IMR-90 (cell line): ENCODE measurements at regions not wholly inside any gene's neighbourhood (a gene's known extent, or its start where the extent isn't known, plus 50 kb on each side); places are given as distances from the start of the nearest gene placed in this dataset.

Experiments
- ATAC-seq: fragments of 200-7000 bp; cut with Tn5 transposase; 2 replicates; pipeline ENCODE4 v1.9.1; 2020; ENCODE audit warnings: low read depth, mild to moderate bottlenecking, moderate library complexity
- BruUV-seq: library from RNA; stranded (reverse); fragments of 400-500 nt; replicated peaks from 2 replicates; lab custom pipeline; 2021; lab: Mats Ljungman, UMichigan
- CTCF ChIA-PET: fragments of 300-600 bp; formaldehyde crosslinking; extraction: SDS; loops from one replicate; lab custom pipeline; 2021; ENCODE audit warnings: antibody characterized with exemption; lab: Yijun Ruan, JAX
- POLR2A ChIA-PET: fragments of 300-600 bp; sonication (Branson Sonifier 250); formaldehyde crosslinking; loops from one replicate; lab custom pipeline; 2022; ENCODE audit warnings: antibody characterized with exemption; ENCODE audit not compliant: unreplicated experiment; lab: Charles Lee
- DNase-seq: peaks from one replicate; pipeline ENCODE4 v3.0.0; 2013
- H2AFZ ChIP-seq: replicated peaks from 2 replicates; pipeline ENCODE3; 2013; ENCODE audit warnings: low read length, mild to moderate bottlenecking; ENCODE audit not compliant: poor library complexity
- H2AK5ac ChIP-seq: 2 replicates; pipeline ENCODE4 v1.6.1; 2013; ENCODE audit warnings: low read depth, low read length, inconsistent platforms
- H2AK9ac ChIP-seq: replicated peaks from 2 replicates; pipeline ENCODE3; 2013; ENCODE audit warnings: mild to moderate bottlenecking, low read depth, low read length, moderate library complexity; ENCODE audit not compliant: poor library complexity
- H2BK120ac ChIP-seq: 2 replicates; pipeline ENCODE4 v1.6.1; 2013; ENCODE audit warnings: low read depth, low read length, inconsistent platforms
- H2BK15ac ChIP-seq: 3 replicates; pipeline ENCODE4 v1.6.1; 2013; ENCODE audit warnings: low read depth, low read length, inconsistent platforms
- H2BK20ac ChIP-seq: 2 replicates; pipeline ENCODE4 v1.6.1; 2013; ENCODE audit warnings: low read depth, mild to moderate bottlenecking, inconsistent platforms, low read length, moderate library complexity
- H2BK5ac ChIP-seq: 2 replicates; pipeline ENCODE4 v1.6.1; 2013; ENCODE audit warnings: mild to moderate bottlenecking, low read depth, low read length, inconsistent platforms; ENCODE audit not compliant: poor library complexity, severe bottlenecking
- H3K14ac ChIP-seq: replicated peaks from 2 replicates; pipeline ENCODE4 v1.6.1; 2013; ENCODE audit warnings: low read depth, low read length, inconsistent platforms
- H3K18ac ChIP-seq: 2 replicates; pipeline ENCODE4 v1.6.1; 2013; ENCODE audit warnings: low read depth, low read length, control low read depth
- H3K23ac ChIP-seq: 2 replicates; pipeline ENCODE4 v1.6.1; 2013; ENCODE audit warnings: low read depth, low read length, inconsistent platforms
- H3K27ac ChIP-seq: 2 replicates; pipeline ENCODE4 v1.5.1; 2013; ENCODE audit warnings: mild to moderate bottlenecking, control low read depth, low read length; ENCODE audit not compliant: insufficient read depth
- H3K27me3 ChIP-seq: 2 replicates; pipeline ENCODE4 v1.6.1; 2013; ENCODE audit warnings: low read length; ENCODE audit not compliant: control insufficient read depth, insufficient read depth
- H3K36me3 ChIP-seq: 2 replicates; pipeline ENCODE4 v1.6.1; 2013; ENCODE audit warnings: low read length, mixed read lengths; ENCODE audit not compliant: control insufficient read depth, insufficient read depth
- H3K4ac ChIP-seq: 2 replicates; pipeline ENCODE4 v1.6.1; 2013; ENCODE audit warnings: low read depth, low read length, inconsistent platforms
- H3K4me1 ChIP-seq: 2 replicates; pipeline ENCODE4 v1.6.1; 2013; ENCODE audit warnings: low read length, mixed read lengths; ENCODE audit not compliant: control insufficient read depth, insufficient read depth
- H3K4me2 ChIP-seq: 2 replicates; pipeline ENCODE4 v1.6.1; 2013; ENCODE audit warnings: low read depth, mild to moderate bottlenecking, control low read depth, low read length, moderate library complexity
- H3K4me3 ChIP-seq: 2 replicates; pipeline ENCODE4 v1.5.1; 2013; ENCODE audit warnings: low read depth, mild to moderate bottlenecking, control low read depth, low read length, moderate library complexity; ENCODE audit not compliant: insufficient read depth
- H3K56ac ChIP-seq: 2 replicates; pipeline ENCODE4 v1.6.1; 2013; ENCODE audit warnings: low read length, inconsistent platforms; ENCODE audit not compliant: insufficient read depth; ENCODE audit errors: extremely low read depth
- H3K79me1 ChIP-seq, 2 experiments: 2 replicates each; pipeline ENCODE4 v1.6.1; 2013; ENCODE audit warnings: low read length in 2 of 2, inconsistent platforms in 1 of 2, low read depth in 1 of 2
- H3K9ac ChIP-seq: 2 replicates; pipeline ENCODE4 v1.6.1; 2013; ENCODE audit warnings: low read depth, low read length, control low read depth
- H3K9me1 ChIP-seq: 2 replicates; pipeline ENCODE4 v1.6.1; 2013; ENCODE audit warnings: low read length, inconsistent platforms; ENCODE audit not compliant: insufficient read depth
- H3K9me3 ChIP-seq: 2 replicates; pipeline ENCODE4 v1.6.1; 2013; ENCODE audit warnings: low read length; ENCODE audit not compliant: control insufficient read depth, insufficient read depth
- H4K20me1 ChIP-seq: 2 replicates; pipeline ENCODE4 v1.6.1; 2013; ENCODE audit warnings: low read length, inconsistent platforms; ENCODE audit not compliant: insufficient read depth
- H4K5ac ChIP-seq: 2 replicates; pipeline ENCODE4 v1.6.1; 2013; ENCODE audit warnings: mild to moderate bottlenecking, low read depth, low read length, control low read depth
- H4K8ac ChIP-seq, 2 experiments: 2 replicates each; pipeline ENCODE4 v1.6.1; 2013; ENCODE audit warnings: low read depth in 2 of 2, low read length in 2 of 2, control low read depth in 1 of 2, inconsistent platforms in 1 of 2
- H4K91ac ChIP-seq: 2 replicates; pipeline ENCODE4 v1.6.1; 2013; ENCODE audit warnings: low read depth, low read length, inconsistent platforms; ENCODE audit not compliant: insufficient read depth
- BHLHE40 ChIP-seq: fragments of 150-350 bp; IDR thresholded peaks from 2 replicates; pipeline ENCODE4 v1.6.1; 2016; ENCODE audit warnings: mild to moderate bottlenecking, low read depth, low read length
- CEBPB ChIP-seq: IDR thresholded peaks from 2 replicates; pipeline ENCODE4 v1.6.1; 2012; ENCODE audit warnings: low read depth, low read length, improper control_type of control experiment
- CHD1 ChIP-seq: IDR thresholded peaks from 2 replicates; pipeline ENCODE4 v1.6.1; 2012; ENCODE audit warnings: low read depth, low read length, improper control_type of control experiment
- MAFK ChIP-seq: IDR thresholded peaks from 2 replicates; pipeline ENCODE4 v1.6.1; 2012; ENCODE audit warnings: low read depth, low read length, improper control_type of control experiment
- MAZ ChIP-seq: IDR thresholded peaks from 2 replicates; pipeline ENCODE4 v1.6.1; 2012; ENCODE audit warnings: low read depth, mild to moderate bottlenecking, low read length, improper control_type of control experiment, moderate library complexity, borderline replicate concordance
- RAD21 ChIP-seq: IDR thresholded peaks from 2 replicates; pipeline ENCODE4 v1.6.1; 2012; ENCODE audit warnings: low read length, improper control_type of control experiment
- RFX5 ChIP-seq: IDR thresholded peaks from 2 replicates; pipeline ENCODE4 v1.8.0; 2012; ENCODE audit warnings: low read depth, mild to moderate bottlenecking, low read length, moderate library complexity
- WGBS, 2 experiments: methylation state at CpG; one replicate each; pipeline versions ENCODE4 v1.1.5 to v1.1.7; 2013; ENCODE audit warnings: missing lambda C conversion rate in 2 of 2; ENCODE audit not compliant: insufficient read length in 1 of 2; ENCODE audit errors: extremely low coverage in 2 of 2; 5-methylcytosine and 5-hydroxymethylcytosine counted together
- dilution Hi-C: fragments of 300-500 bp; cut with HindIII; formaldehyde crosslinking; loops from one replicate; pipeline ENCODE4 v1.14.3; 2018; ENCODE audit warnings: low sequenced_read_pairs; ENCODE audit not compliant: unreplicated experiment
- in situ Hi-C: fragments of 300-500 bp; cut with MboI; formaldehyde crosslinking; loops from 3 replicates; pipeline ENCODE4 v1.14.3; 2019; ENCODE audit warnings: low sequenced_read_pairs, inconsistent platforms, mixed read lengths
- intact Hi-C: fragments of 100-400 bp; cut with micrococcal nuclease; formaldehyde crosslinking; loops from 2 replicates; pipeline ENCODE4 v1.10.0; 2022
- TF ChIP-seq, protein P1 (sequence below): fragments of 150-350 bp; IDR thresholded peaks from 2 replicates; pipeline ENCODE4 v1.6.1; 2016; ENCODE audit warnings: low read depth, mild to moderate bottlenecking, low read length, moderate library complexity, borderline replicate concordance
- TF ChIP-seq, protein P2 (sequence below): fragments of 150-350 bp; IDR thresholded peaks from 2 replicates; pipeline ENCODE4 v1.6.1; 2017; ENCODE audit warnings: mild to moderate bottlenecking, antibody characterized with exemption, low read length, low read depth

DNA sequence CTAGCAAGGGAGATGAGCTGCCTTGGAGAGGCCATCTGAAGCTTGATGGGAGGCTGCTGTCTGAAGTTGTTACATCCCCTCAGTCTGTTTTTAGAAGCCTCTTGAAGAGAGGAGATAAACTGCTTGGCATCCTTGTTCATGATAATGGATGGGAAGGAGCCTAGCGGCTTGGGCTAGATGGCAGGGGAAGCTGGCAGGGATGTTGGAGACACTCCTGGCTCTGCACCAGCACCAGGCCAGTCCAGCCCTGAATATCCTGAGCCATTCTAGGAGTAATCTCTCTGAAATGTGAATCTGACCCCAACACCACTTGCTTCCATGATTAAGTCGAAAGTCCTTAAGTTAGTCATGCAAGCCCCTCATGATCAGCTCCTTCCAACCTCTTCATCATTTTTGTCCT is 310.5 kb downstream of the NSG2 start:
- dilution Hi-C loops, result no loop called here
- H4K5ac ChIP-seq, result no peak overlapping the region
- no peak overlapping the region for H2BK15ac ChIP-seq
- H3K27me3 ChIP-seq, result no peaks in the 10 kb centered on the region
- H2BK120ac ChIP-seq, result no peak overlapping the region
- no peak overlapping the region for H3K4me3 ChIP-seq
- no peak overlapping the region for H2BK5ac ChIP-seq
- ChIA-PET CTCF (interaction anchor here (1.3 kb wide), 1 partner anchor 44 kb away, joined by 3 read pairs; no protein-coding TSS in a partner anchor), POLR2A (no interaction called here)
- in situ Hi-C loops, result no loop called here
- no peak overlapping the region for H3K18ac ChIP-seq
- no peaks in the 10 kb centered on the region for H3K9me1 ChIP-seq
- no peak overlapping the region for H4K91ac ChIP-seq
- H3K27ac ChIP-seq, result no peak overlapping the region
- intact Hi-C loops, result no loop called here
- H3K56ac ChIP-seq, result no peak overlapping the region
- H3K4me1 ChIP-seq, result no peaks in the 10 kb centered on the region
- H4K8ac ChIP-seq, result no peak overlapping the region
- DNase-seq (no peak), ATAC-seq (no peak)
- WGBS, 2 experiments, result 83% methylated on average over 1 of the region's 2 CpGs; no CpG with 5 or more reads in 1 of the 2 experiments
- H3K4ac ChIP-seq, result no peak overlapping the region
- H3K4me2 ChIP-seq, result no peak overlapping the region
- no peak for TF ChIP-seq MAZ
- TF ChIP-seq RAD21, result no peak
- TF ChIP-seq CEBPB, result no peak
- no peak for TF ChIP-seq BHLHE40
- TF ChIP-seq MAFK, result no peak
- no peak for TF ChIP-seq CHD1
- TF ChIP-seq RFX5, result no peak
- TF ChIP-seq, protein P1, sequence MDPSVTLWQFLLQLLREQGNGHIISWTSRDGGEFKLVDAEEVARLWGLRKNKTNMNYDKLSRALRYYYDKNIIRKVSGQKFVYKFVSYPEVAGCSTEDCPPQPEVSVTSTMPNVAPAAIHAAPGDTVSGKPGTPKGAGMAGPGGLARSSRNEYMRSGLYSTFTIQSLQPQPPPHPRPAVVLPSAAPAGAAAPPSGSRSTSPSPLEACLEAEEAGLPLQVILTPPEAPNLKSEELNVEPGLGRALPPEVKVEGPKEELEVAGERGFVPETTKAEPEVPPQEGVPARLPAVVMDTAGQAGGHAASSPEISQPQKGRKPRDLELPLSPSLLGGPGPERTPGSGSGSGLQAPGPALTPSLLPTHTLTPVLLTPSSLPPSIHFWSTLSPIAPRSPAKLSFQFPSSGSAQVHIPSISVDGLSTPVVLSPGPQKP, result no peak
- TF ChIP-seq, protein P2, sequence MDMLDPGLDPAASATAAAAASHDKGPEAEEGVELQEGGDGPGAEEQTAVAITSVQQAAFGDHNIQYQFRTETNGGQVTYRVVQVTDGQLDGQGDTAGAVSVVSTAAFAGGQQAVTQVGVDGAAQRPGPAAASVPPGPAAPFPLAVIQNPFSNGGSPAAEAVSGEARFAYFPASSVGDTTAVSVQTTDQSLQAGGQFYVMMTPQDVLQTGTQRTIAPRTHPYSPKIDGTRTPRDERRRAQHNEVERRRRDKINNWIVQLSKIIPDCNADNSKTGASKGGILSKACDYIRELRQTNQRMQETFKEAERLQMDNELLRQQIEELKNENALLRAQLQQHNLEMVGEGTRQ, result no peak
- H2AK5ac ChIP-seq, result no peak overlapping the region
- H3K9me3 ChIP-seq, result no peaks in the 10 kb centered on the region
- H3K14ac ChIP-seq, result no peak overlapping the region
- H2BK20ac ChIP-seq, result no peak overlapping the region
- no peaks in the 10 kb centered on the region for H3K79me1 ChIP-seq
- no peak overlapping the region for H2AK9ac ChIP-seq
- no peaks in the 10 kb centered on the region for H3K36me3 ChIP-seq
- no peak overlapping the region for H3K9ac ChIP-seq
- H3K23ac ChIP-seq, result no peak overlapping the region
- no peaks in the 10 kb centered on the region for H4K20me1 ChIP-seq
- no peak overlapping the region for H2AFZ ChIP-seq
- no TSS peak for BruUV-seq
